LNCaP clone FGC (cell line): ENCODE measurements at regions not wholly inside any gene's neighbourhood (a gene's known extent, or its start where the extent isn't known, plus 50 kb on each side); places are given as distances from the start of the nearest gene placed in this dataset.
"Not testable (repeated sequence)": the region's sequence is repeated elsewhere in the genome, so short reads cannot be mapped to it uniquely, and the experiment has no call there.

Source experiments
- DNase-seq: peaks from one replicate; pipeline ENCODE4 v3.0.0-alpha.2; 2011; ENCODE audit warnings: low read depth
- H3K4me3 ChIP-seq: 2 replicates; pipeline ENCODE4 v1.5.1; 2011; ENCODE audit warnings: mild to moderate bottlenecking, low read depth, low read length, control low read depth
- CTCF ChIP-seq: IDR thresholded peaks from 2 replicates; pipeline ENCODE4 v1.5.1; 2012; ENCODE audit warnings: mild to moderate bottlenecking; ENCODE audit not compliant: control insufficient read depth, insufficient read depth; ENCODE audit errors: extremely low read depth

- DNase-seq, H3K4me3 ChIP-seq: not testable (repeated sequence)
These were observed 128.9 kb upstream of the HMX1 start for GRCh38 chr4:9000505-9001001.

DNA sequence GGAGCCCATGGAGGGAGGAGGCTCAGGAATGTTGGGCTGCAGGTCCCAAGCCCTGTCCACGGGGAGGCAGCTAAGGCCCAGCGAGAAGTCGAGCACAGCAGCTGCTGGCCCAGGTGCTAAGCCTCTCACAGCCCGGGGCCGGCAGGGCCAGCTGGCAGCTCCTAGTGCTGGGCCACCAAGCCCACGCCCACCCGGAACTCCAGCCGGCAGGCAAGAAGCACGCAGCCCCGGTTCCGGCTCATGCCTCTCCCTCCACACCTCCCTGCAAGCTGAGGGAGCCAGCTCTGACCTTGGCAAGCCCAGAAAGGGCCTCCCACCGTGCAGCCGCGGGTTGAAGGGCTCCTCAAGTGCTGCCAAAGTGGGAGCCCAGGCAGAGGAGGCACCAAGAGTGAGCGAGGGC lies 121.3 kb upstream of the HMX1 start:
- not testable (repeated sequence) for H3K4me3 ChIP-seq, DNase-seq

More at GRCh38 chr4:9000505-9001001, 128.9 kb upstream of the HMX1 start:
- peak; percentile 74 for TF ChIP-seq CTCF

DNA sequence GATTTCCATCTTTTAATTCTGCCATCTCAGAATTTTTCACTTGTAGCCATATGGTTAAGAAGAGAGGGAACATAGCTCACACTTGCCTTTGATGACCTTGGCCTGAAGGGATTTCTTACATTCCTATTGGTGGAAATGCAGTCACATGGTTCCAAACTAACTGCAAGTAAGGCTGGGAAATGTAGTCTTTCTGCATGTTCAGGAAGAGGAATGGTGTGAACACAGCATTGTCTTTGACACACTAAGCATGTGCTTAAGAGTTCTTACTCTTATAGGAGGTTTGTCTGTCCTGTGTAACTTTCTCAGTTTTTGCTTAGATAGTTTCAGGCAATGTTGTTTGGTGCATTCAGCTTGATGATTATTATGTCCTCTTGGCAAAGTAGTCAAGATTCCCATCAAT lies 119.8 kb upstream of the HMX1 start:
- DNase-seq, H3K4me3 ChIP-seq: not testable (repeated sequence)

DNA sequence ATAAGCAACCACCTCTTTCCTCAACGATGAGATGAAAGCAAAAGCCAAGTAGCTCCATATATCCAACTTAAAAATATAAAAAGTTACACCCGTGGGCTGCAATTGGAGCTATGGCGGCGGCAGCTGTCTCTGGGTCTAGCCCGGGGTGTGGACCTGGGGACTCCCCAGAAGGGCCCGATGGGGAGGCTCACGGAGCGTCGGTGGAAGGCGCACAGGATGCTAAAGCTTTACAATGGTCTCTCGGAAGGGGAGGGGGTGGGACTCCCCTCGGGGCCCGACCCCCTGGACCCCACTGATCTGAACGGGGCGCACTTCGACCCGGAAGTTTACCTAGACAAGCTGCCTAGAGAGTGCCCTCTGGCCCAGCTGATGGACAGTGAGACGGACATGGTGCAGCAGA lies 118.7 kb upstream of the HMX1 start:
- H3K4me3 ChIP-seq, DNase-seq: not testable (repeated sequence)

DNA sequence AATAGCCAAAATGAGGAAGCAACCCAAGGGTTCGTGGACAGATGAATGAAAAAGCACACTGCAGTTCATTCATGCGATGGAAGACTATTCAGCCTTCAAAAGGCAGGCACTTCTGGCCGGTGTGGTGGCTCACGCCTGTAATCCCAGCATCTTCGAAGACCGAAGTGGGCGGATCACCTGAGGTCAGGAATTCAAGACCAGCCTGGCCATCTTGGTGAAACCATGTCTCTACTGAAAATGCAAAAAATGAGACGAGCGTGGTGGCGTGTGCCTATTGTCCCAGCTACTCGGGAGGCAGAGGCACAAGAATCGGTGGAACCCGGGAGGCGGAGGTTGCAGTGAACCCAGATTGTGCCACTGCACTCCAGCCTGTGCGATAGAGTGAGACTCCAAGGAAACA lies 114.1 kb upstream of the HMX1 start:
- not testable (repeated sequence) for H3K4me3 ChIP-seq, DNase-seq

DNA sequence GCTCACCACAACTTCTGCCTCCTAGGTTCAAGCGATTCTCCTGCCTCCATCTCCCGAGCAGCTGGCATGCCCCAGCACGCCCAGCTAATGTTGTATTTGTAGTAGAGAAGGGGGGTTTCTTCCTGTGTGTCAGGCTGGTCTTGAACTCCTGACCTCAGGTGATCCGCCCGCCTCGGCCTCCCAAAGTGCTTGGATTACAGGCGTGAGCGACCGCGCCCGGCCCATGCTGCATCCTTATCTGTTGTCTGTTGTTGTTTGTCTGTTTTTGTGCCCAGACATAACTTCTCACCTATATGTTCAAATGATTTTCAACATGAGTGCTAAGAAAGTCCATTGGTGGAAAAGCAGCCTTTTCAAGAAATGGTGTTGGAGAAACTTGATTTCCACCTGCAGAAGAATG lies 113.0 kb upstream of the HMX1 start:
- H3K4me3 ChIP-seq, DNase-seq: not testable (repeated sequence)

DNA sequence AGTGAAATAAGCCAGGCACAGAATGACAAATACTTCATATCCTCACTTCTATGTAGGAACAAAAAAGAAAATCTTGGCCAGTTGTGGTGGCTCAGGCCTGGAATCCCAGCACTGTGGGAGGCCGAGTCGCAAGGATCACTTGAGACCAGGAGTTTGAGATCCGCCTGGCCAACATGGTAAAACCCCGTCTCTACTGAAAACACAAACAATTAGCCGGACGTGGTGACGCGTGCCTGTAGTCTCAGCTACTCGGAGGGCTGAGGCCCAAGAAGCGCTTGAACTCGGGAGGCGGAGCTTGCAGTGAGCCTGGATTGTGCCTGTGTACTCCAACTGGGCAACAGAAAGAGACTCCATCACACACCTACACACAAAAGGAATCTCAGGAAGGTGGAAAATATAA lies 112.3 kb upstream of the HMX1 start:
- not testable (repeated sequence) for DNase-seq, H3K4me3 ChIP-seq

DNA sequence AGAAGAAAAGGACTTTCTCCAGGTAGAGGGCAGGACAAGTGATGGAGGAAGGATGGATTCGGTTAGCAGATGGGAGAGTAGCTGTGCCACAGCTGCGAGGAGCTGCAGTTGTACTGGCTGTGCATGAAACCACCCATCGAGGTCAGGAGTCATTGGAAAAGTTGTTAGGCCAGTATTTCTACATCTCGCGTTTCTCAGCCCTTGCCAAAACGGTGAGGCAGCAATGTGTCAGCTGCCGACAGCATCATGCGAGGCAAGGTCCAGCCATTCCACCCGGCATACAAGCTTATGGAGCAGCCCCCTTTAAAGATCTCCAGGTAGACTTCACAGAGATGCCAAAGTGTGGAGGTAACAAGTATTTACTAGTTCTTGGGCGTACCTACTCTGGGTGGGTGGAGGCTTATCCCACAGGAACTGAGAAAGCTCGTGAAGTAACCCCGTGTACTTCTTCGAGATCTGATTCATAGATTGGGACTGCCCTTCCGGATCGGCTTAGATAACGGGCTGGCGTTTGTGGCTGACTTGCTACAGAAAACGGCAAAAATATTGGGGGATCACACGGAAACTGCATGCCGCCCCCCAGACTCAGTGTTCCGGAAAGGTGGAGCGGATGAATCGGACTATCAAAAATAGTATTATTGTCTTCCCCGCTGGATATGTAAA lies 105.0 kb upstream of the HMX1 start:
- DNase-seq, result peak; percentile 23
- not testable (repeated sequence) for H3K4me3 ChIP-seq

DNA sequence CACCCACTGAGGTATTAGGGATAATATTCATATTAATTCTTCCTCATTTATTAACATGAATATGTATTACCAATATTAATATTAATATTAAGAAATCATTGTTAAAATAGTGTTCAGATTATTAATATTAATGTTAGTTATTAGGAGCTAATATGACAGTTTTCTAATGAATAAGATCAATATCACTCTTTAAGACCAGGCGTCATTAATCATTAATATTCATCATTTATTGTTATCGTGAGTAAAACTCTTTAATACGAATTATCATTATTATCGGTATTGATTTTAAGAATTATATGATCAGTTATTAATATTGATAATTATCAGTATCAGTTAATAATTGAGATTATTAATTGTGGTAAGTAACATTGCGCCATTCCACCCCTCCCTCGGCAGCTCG lies 101.0 kb upstream of the HMX1 start:
- H3K4me3 ChIP-seq, DNase-seq: not testable (repeated sequence)

- not testable (repeated sequence) for DNase-seq, H3K4me3 ChIP-seq
These were observed 94.3 kb upstream of the HMX1 start for GRCh38 chr4:8965896-8966295.

GRCh38 chr4:8964201-8964788 lies 92.7 kb upstream of the HMX1 start:
- H3K4me3 ChIP-seq, DNase-seq: not testable (repeated sequence)

GRCh38 chr4:8963533-8963932 lies 91.9 kb upstream of the HMX1 start:
- not testable (repeated sequence) for DNase-seq, H3K4me3 ChIP-seq

DNA sequence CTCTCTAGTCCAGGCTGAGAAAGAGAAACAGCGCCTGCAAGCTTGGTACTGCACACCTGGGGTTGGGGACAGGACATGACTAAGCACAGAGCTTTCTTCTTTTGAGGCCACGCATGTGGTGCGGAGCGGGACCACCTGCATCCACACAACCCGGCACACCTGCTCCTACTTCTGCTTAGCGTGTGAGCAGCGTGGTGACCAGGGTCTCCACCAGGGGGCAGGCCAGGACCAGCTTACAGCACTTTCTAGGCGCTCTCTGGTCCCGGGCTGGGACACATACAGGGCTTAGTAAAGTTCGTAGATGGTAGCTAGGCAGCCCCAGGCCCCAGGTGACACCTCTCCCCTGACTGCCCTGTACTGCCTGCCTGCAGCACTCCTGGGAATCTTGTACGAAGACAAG lies 89.7 kb upstream of the HMX1 start:
- DNase-seq, H3K4me3 ChIP-seq: not testable (repeated sequence)
- TF ChIP-seq CTCF, result peak; percentile 71

DNA sequence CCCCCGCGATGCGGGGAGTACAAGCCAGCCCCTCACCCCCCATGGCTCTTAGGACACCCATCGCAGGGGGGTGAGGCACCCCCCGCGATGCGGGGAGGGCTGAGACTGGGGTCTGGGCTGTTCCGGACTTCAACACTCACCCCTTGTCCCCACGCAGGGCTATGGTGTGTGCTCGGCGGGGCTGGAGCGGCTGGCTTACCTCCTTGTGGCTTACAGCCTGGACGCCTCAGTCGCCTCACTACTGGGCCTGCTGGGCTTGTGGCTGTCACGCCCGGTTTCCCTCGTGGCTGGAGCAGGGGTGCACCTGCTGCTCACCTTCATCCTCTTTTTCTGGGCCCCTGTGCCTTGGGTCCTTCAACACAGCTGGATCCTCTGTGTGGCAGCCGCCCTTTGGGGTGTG lies 87.8 kb upstream of the HMX1 start:
- H3K4me3 ChIP-seq, DNase-seq: not testable (repeated sequence)

GRCh38 chr4:8954001-8954400 lies 82.4 kb upstream of the HMX1 start:
- DNase-seq, H3K4me3 ChIP-seq: not testable (repeated sequence)

GRCh38 chr4:8952791-8953190 lies 81.2 kb upstream of the HMX1 start:
- not testable (repeated sequence) for DNase-seq, H3K4me3 ChIP-seq

DNA sequence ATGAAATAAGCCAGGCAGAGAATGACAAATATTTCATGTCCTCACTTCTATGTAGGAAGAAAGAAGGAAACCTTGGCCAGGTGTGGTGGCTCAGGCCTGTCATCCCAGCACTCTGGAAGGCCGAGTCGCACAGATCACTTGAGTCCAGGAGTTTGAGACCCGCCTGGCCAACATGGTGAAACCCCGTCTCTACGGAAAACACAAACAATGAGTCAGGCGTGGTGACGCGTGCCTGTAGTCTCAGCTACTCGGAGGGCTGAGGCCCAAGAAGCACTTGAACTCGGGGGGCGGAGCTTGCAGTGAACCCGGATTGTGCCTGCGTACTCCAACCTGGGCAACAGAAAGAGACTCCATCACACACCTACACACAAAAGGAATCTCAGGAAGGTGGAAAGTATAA lies 80.5 kb upstream of the HMX1 start:
- DNase-seq, H3K4me3 ChIP-seq: not testable (repeated sequence)

- not testable (repeated sequence) for H3K4me3 ChIP-seq, DNase-seq
These were observed 73.9 kb upstream of the HMX1 start for GRCh38 chr4:8945506-8945905.
